ENCODE measurements at regions not wholly inside any gene's neighbourhood (a gene's known extent, or its start where the extent isn't known, plus 50 kb on each side); places are given as distances from the start of the nearest gene placed in this dataset.

- no peak for DNase-seq (ENCODE audit: low spot score)
- Histone ChIP-seq H3K4me3 (ENCODE audit: low read depth in 1 of 3, low read length in 3 of 3) (no peak overlapping the region), H3K27me3 (ENCODE audit: control insufficient read depth in 4 of 4, insufficient read depth in 4 of 4, low read length in 3 of 4) (no peaks in the 10 kb centered on the region), H3K4me1 (ENCODE audit: control insufficient read depth in 4 of 4, insufficient read depth in 4 of 4, low read length in 3 of 4) (no peaks in the 10 kb centered on the region), H3K9ac (ENCODE audit: low read depth in 1 of 2, low read length in 2 of 2) (no peak overlapping the region), H3K9me3 (ENCODE audit: control insufficient read depth in 4 of 4, low read length in 3 of 4) (peaks cover 0 to 23% (median 8%) of the 10 kb centered on the region in 4 donors), H3K27ac (ENCODE audit: low read depth in 1 of 2, low read length in 2 of 2) (no peak overlapping the region), H3K36me3 (ENCODE audit: control insufficient read depth in 4 of 4, insufficient read depth in 3 of 4, low read depth in 1 of 4, low read length in 3 of 4) (no peaks in the 10 kb centered on the region)
- 85% methylated on average over 7 of the region's 7 CpGs for WGBS
- TF ChIP-seq MAX (IDR thresholded peaks at IDR 0.05), result no peak
- no peak for TF ChIP-seq YY1 (IDR thresholded peaks at IDR 0.05)
- TF ChIP-seq FOXA1 (IDR thresholded peaks at IDR 0.05), result no peak
- no peak for TF ChIP-seq RXRA (IDR thresholded peaks at IDR 0.05)
- no peak for TF ChIP-seq GABPA (IDR thresholded peaks at IDR 0.05 in 1 of 2, conservative IDR thresholded peaks at IDR 0.05 in 1 of 2)
- TF ChIP-seq ATF3 (IDR thresholded peaks at IDR 0.05), result no peak
- TF ChIP-seq REST (IDR thresholded peaks at IDR 0.05), result no peak
- no peak for TF ChIP-seq ZBTB33 (IDR thresholded peaks at IDR 0.05)
- TF ChIP-seq JUND (IDR thresholded peaks at IDR 0.05), result no peak
Measured at GRCh38 chrX:81876437-81876836, 674.5 kb downstream of the SH3BGRL start.

GRCh38 chrX:81890521-81890920 lies 688.6 kb downstream of the SH3BGRL start:
- no peaks in the 10 kb centered on the region for H3K9me3 ChIP-seq (ENCODE audit: control insufficient read depth in 4 of 4, low read length in 3 of 4)
- H3K4me1 ChIP-seq (ENCODE audit: control insufficient read depth in 4 of 4, insufficient read depth in 4 of 4, low read length in 3 of 4), result no peaks in the 10 kb centered on the region
- H3K27me3 ChIP-seq (ENCODE audit: control insufficient read depth in 4 of 4, insufficient read depth in 4 of 4, low read length in 3 of 4), result peaks cover 0 to 7% (median 0%) of the 10 kb centered on the region in 4 donors
- no peak overlapping the region for H3K4me3 ChIP-seq (ENCODE audit: low read depth in 1 of 3, low read length in 3 of 3)
- TF ChIP-seq JUND (IDR thresholded peaks at IDR 0.05) (no peak), FOXA1 (IDR thresholded peaks at IDR 0.05) (no peak), CTCF (IDR thresholded peaks at IDR 0.05; ENCODE audit: low read depth, low read length, missing input control) (no peak), HNF4A (conservative IDR thresholded peaks at IDR 0.05) (no peak)
- H3K9ac ChIP-seq (ENCODE audit: low read depth in 1 of 2, low read length in 2 of 2), result no peak overlapping the region
- no peaks in the 10 kb centered on the region for H3K36me3 ChIP-seq (ENCODE audit: control insufficient read depth in 4 of 4, insufficient read depth in 3 of 4, low read depth in 1 of 4, low read length in 3 of 4)
- 36% methylated on average over 1 of the region's 1 CpG for WGBS
- H3K27ac ChIP-seq (ENCODE audit: low read depth in 1 of 2, low read length in 2 of 2), result no peak overlapping the region
- DNase-seq (ENCODE audit: low spot score), result no peak

Data from liver (tissue), 8 donors.